Mesothelial cell of epicardium (in vitro differentiated cells): ENCODE measurements at regions not wholly inside any gene's neighbourhood (a gene's known extent, or its start where the extent isn't known, plus 50 kb on each side); places are given as distances from the start of the nearest gene placed in this dataset.

Experiments used
- DNase-seq, 2 experiments: peaks; one replicate each; pipeline ENCODE4 v3.0.0; 2021; ENCODE audit warnings: low spot score in 2 of 2; ENCODE audit not compliant: unreplicated experiment in 2 of 2
- H3K27ac Mint-ChIP-seq: 2 replicates; pipeline ENCODE4 v1.8.0; 2021; ENCODE audit warnings: mixed read lengths
- H3K27me3 Mint-ChIP-seq: 2 replicates; pipeline ENCODE4 v1.8.0; 2021; ENCODE audit warnings: low read depth, mixed read lengths
- H3K36me3 Mint-ChIP-seq: 2 replicates; pipeline ENCODE4 v1.8.0; 2021; ENCODE audit warnings: mixed read lengths
- H3K4me1 Mint-ChIP-seq: 2 replicates; pipeline ENCODE4 v1.8.0; 2021; ENCODE audit warnings: mixed read lengths
- H3K4me3 Mint-ChIP-seq: 2 replicates; pipeline ENCODE4 v1.8.0; 2021; ENCODE audit warnings: mild to moderate bottlenecking, moderate library complexity, mixed read lengths
- H3K9me3 Mint-ChIP-seq: 2 replicates; pipeline ENCODE4 v1.8.0; 2021; ENCODE audit warnings: mixed read lengths
- TF ChIP-seq, protein P1 (sequence below): fragments of 200-600 bp; sonication (generic); IDR thresholded peaks from one replicate; pipeline ENCODE4 v1.5.0; 2021; ENCODE audit warnings: antibody characterized with exemption; ENCODE audit not compliant: unreplicated experiment

DNA sequence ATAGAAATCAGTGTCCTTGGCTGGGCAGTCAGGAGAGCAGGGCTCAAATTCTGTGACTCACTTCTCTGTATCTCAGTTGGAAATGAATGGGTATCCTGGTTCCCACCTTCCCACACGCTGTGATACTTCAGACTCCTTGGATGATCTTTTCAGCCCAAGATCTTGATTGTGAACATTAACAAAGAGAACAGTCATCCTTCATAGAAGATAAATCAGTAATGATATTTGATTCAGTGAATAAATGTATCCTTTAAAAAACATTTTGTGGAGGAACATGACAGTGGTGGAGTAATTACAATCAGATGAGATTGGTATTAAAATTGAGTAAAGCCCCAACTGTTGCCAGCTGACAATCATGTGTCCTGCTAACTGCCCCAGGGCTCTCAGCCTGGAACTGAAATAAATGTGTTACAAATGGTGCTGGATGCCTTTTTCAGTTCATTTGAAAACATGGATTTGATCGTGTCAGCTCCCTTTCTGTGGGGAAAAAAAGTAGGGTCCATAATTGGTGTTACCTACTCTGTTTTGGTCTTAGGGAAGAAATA, 72.9 kb upstream of the OR5AN1 start:
- TF ChIP-seq, protein P1, sequence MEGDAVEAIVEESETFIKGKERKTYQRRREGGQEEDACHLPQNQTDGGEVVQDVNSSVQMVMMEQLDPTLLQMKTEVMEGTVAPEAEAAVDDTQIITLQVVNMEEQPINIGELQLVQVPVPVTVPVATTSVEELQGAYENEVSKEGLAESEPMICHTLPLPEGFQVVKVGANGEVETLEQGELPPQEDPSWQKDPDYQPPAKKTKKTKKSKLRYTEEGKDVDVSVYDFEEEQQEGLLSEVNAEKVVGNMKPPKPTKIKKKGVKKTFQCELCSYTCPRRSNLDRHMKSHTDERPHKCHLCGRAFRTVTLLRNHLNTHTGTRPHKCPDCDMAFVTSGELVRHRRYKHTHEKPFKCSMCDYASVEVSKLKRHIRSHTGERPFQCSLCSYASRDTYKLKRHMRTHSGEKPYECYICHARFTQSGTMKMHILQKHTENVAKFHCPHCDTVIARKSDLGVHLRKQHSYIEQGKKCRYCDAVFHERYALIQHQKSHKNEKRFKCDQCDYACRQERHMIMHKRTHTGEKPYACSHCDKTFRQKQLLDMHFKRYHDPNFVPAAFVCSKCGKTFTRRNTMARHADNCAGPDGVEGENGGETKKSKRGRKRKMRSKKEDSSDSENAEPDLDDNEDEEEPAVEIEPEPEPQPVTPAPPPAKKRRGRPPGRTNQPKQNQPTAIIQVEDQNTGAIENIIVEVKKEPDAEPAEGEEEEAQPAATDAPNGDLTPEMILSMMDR = no peak
- no peak overlapping the region for H3K4me3 Mint-ChIP-seq
- no peak overlapping the region for H3K27ac Mint-ChIP-seq
- no peak for DNase-seq
- peaks cover 23% of the 10 kb centered on the region for H3K27me3 Mint-ChIP-seq
- H3K36me3 Mint-ChIP-seq = no peaks in the 10 kb centered on the region
- H3K9me3 Mint-ChIP-seq = no peaks in the 10 kb centered on the region
- no peaks in the 10 kb centered on the region for H3K4me1 Mint-ChIP-seq

DNA sequence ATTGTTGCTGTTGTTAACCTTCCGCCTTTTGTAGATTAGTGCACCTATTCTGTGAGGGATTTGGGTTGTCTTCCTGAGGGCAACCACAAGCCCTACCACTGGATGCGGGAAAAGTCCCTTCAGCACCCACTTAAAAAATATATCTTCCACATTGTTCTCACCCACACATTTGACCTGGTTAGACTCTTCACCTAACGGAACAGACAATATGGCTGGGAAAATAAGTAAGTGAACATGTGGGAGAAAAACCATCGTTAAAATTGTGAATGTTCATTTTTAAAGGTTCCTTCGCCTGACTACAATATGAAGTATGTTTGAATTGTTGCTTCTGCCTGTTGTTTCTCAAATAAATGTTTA, 72.0 kb upstream of the MPEG1 start:
- peaks cover 23% of the 10 kb centered on the region for H3K27me3 Mint-ChIP-seq

DNA sequence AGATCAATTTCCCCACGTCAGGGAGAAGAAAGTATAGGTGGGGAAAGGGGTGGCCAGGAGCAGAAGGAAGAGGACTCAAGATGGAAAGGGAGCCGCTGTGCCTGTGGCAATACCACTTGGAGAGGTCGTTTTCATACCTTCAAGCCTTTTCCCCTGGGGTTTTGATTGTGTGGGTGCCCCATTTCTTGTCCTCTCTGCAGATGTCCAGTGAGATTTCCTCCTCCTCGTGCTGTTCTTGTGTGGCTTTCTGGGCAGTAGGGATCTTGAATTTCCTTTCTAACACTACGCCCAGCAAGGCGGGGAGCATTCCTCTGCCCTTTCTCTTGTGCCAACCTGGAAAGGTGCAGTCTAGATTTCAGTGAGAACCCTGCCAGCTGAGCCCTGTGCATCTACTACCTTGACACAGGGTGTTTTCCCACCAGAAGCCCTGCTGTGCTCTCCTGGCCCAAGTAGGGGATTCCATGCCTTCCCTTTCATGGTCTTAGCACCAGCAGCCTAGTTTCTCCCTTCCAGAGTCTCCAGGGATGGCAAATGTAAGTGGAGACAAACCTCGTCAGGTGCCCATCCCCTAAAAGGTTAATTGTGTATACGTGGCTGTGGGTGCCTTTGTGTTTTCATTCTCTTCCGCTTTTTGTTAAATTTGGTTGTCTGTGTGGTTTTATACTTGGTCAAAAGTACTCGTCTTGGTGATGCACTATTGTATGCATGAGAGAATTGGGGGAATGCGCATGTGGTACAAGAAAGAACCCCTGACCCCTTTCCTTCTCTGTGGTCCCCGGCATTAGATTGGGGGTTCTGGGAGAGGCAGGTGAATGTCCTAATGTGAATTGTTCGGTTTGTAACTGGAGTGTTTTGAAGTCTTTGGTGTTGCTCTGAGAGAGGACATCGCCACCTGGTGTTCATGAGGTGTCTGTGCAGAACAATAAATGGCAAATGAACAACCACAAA, 71.4 kb upstream of the MPEG1 start:
- TF ChIP-seq, protein P1 = peak; percentile 85
- H3K9me3 Mint-ChIP-seq = peaks cover 4% of the 10 kb centered on the region
- no peaks in the 10 kb centered on the region for H3K4me1 Mint-ChIP-seq
- no peak overlapping the region for H3K27ac Mint-ChIP-seq
- peaks cover 23% of the 10 kb centered on the region for H3K27me3 Mint-ChIP-seq
- no peak for DNase-seq
- H3K4me3 Mint-ChIP-seq = no peak overlapping the region
- H3K36me3 Mint-ChIP-seq = no peaks in the 10 kb centered on the region

More for the DNA sequence above, 72.0 kb upstream of the MPEG1 start:
- Mint-ChIP-seq H3K27ac (no peak overlapping the region), H3K4me1 (no peaks in the 10 kb centered on the region), H3K4me3 (no peak overlapping the region), H3K36me3 (no peaks in the 10 kb centered on the region), H3K9me3 (peaks cover 4% of the 10 kb centered on the region)
- DNase-seq = no peak
- TF ChIP-seq, protein P1 = peak; percentile 19

DNA sequence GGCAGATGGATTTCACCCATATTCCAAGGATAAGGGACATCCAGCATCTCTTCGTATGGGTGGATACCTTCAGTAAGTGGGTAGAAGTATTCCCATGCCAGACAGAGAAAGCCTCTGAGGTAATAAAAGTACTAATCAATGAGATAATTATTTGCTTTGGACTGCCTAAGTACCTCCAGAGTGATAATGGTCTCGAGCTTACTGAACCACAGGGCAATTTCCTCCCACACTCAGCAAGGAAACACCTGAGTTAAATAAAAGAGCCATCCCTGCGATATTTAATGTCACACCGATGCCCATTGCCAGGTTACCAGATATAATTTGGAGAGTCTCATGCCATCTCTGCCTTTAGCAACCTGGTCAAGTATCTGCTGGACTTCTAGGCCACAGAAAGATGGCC, 70.6 kb upstream of the MPEG1 start:
- peaks cover 23% of the 10 kb centered on the region for H3K27me3 Mint-ChIP-seq
- H3K4me1 Mint-ChIP-seq = no peaks in the 10 kb centered on the region
- H3K9me3 Mint-ChIP-seq = peaks cover 4% of the 10 kb centered on the region
- H3K4me3 Mint-ChIP-seq = no peak overlapping the region
- no peaks in the 10 kb centered on the region for H3K36me3 Mint-ChIP-seq
- no peak for DNase-seq
- no peak overlapping the region for H3K27ac Mint-ChIP-seq
- TF ChIP-seq, protein P1 = no peak

DNA sequence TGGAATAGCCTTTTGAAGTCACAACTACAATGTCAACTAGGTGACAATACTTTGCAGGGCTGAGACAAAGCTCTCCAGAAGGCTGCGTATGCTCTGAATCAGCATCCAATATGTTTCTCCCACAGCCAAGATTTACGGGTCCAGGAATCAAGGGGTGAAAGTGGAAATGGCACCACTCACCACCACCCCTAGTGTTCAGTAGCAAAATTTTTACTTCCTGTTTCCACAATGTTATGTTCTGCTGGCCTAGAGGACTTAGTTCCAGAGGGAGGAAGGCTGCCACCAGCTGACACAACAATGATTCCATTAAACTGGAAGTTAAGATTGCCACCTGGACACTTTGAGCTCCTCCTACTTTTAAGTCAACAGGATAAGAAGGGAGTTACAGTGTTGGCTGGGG, 68.5 kb upstream of the MPEG1 start:
- Mint-ChIP-seq H3K36me3 (no peaks in the 10 kb centered on the region), H3K4me1 (no peaks in the 10 kb centered on the region), H3K27me3 (peaks cover 12% of the 10 kb centered on the region), H3K4me3 (no peak overlapping the region), H3K9me3 (peaks cover 16% of the 10 kb centered on the region), H3K27ac (no peak overlapping the region)
- DNase-seq = no peak
- TF ChIP-seq, protein P1 = no peak
